Thymus (tissue), 11 donors: ENCODE measurements at regions not wholly inside any gene's neighbourhood (a gene's known extent, or its start where the extent isn't known, plus 50 kb on each side); places are given as distances from the start of the nearest gene placed in this dataset.

Source experiments
- DNase-seq, 9 donors: peaks; one replicate each; pipeline ENCODE4 v3.0.0-alpha.2; 2013; ENCODE audit warnings: low spot score in 9 of 9, low read depth in 6 of 9, missing footprints in 1 of 9
- H3K27ac ChIP-seq, 2 donors: one replicate each; pipeline ENCODE4 v1.5.1; 2013; ENCODE audit warnings: control low read depth in 1 of 2, low read depth in 1 of 2, low read length in 1 of 2, mild to moderate bottlenecking in 1 of 2, moderate library complexity in 1 of 2
- H3K27me3 ChIP-seq, 2 donors: one replicate each; pipeline ENCODE4 v1.5.1; 2013; ENCODE audit warnings: low read length in 1 of 2; ENCODE audit not compliant: control insufficient read depth in 2 of 2, insufficient read depth in 1 of 2
- H3K36me3 ChIP-seq, 2 donors: one replicate each; pipeline ENCODE4 v1.5.1; 2013; ENCODE audit warnings: low read length in 1 of 2, mild to moderate bottlenecking in 1 of 2, moderate library complexity in 1 of 2; ENCODE audit not compliant: control insufficient read depth in 2 of 2, insufficient read depth in 2 of 2
- H3K4me1 ChIP-seq, 2 donors: one replicate each; pipeline ENCODE4 v1.5.1; 2013; ENCODE audit warnings: low read length in 2 of 2; ENCODE audit not compliant: control insufficient read depth in 2 of 2, insufficient read depth in 2 of 2
- H3K4me3 ChIP-seq, 2 donors: one replicate each; pipeline ENCODE4 v1.5.1; 2013; ENCODE audit warnings: low read length in 2 of 2, control low read depth in 1 of 2, mild to moderate bottlenecking in 1 of 2
- H3K9me3 ChIP-seq, 2 donors: one replicate each; pipeline ENCODE4 v1.5.1; 2013; ENCODE audit warnings: low read length in 1 of 2, mild to moderate bottlenecking in 1 of 2; ENCODE audit not compliant: control insufficient read depth in 2 of 2, insufficient read depth in 1 of 2
- WGBS: extraction: QIAGEN DNeasy Blood & Tissue Kit; methylation state at CpG from one replicate; pipeline ENCODE4 v1.1.7; 2013; 5-methylcytosine and 5-hydroxymethylcytosine counted together
- donor health status: healthy.

GRCh38 chr7:46549892-46550639 lies 629.0 kb upstream of the IGFBP3 start:
- H3K27ac ChIP-seq = no peak overlapping the region
- H3K27me3 ChIP-seq = no peaks in the 10 kb centered on the region
- WGBS = 87% methylated on average over 3 of the region's 3 CpGs

DNA sequence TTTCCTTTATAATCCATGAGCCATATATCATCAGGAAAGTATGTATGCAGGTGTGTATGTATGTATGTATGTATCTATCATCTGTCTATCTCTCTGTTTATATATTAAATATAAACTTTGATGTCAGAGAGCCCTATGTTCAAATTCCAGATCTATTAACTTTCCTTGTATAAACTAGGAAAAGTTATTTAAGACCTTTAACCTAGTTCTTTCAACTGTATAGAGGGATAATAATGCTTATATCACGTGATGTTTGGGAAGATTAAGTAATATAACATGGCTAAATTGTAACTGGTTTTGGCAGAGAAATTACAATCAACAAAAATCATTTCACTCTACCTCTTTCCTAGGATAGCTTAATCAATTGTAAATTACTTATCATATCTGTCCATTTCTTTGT lies 628.3 kb upstream of the IGFBP3 start:
- H3K4me3 ChIP-seq = no peak overlapping the region
- H3K27ac ChIP-seq = no peak overlapping the region
- H3K27me3 ChIP-seq = no peaks in the 10 kb centered on the region
- no peaks in the 10 kb centered on the region for H3K9me3 ChIP-seq
- H3K36me3 ChIP-seq = no peaks in the 10 kb centered on the region
- no peak for DNase-seq
- 76% methylated on average over 1 of the region's 1 CpG for WGBS
- no peaks in the 10 kb centered on the region for H3K4me1 ChIP-seq

More at GRCh38 chr7:46549892-46550639, 629.0 kb upstream of the IGFBP3 start:
- Histone ChIP-seq H3K4me1 (no peaks in the 10 kb centered on the region), H3K9me3 (peaks cover 0 to 3% of the 10 kb centered on the region in 2 donors), H3K36me3 (no peaks in the 10 kb centered on the region), H3K4me3 (no peak overlapping the region)
- no peak for DNase-seq

DNA sequence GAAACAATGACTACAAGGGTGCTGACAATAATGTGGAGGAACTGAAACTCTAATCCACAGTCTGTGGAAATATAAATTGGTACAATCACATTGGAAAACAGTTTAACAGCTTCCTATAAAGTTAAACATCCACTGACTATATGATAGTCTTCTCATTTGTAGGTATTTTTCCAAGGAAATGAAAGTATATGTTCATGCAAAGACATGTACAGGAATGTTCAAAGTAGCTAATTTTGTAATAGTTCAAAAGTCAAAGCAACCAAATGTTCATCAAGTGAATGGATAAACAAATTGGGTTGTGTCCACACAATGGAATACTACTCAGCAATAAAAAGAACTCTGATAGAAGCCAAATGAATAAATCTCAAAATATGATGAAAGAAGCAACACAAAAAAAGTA lies 626.0 kb upstream of the IGFBP3 start:
- H3K4me3 ChIP-seq = no peak overlapping the region
- no peaks in the 10 kb centered on the region for H3K4me1 ChIP-seq
- no peaks in the 10 kb centered on the region for H3K9me3 ChIP-seq
- H3K27me3 ChIP-seq = no peaks in the 10 kb centered on the region
- DNase-seq = no peak
- no peaks in the 10 kb centered on the region for H3K36me3 ChIP-seq
- H3K27ac ChIP-seq = no peak overlapping the region

- no peak for DNase-seq
- no peak overlapping the region for H3K4me3 ChIP-seq
- no peaks in the 10 kb centered on the region for H3K4me1 ChIP-seq
- 99% methylated on average over 1 of the region's 1 CpG for WGBS
- no peaks in the 10 kb centered on the region for H3K36me3 ChIP-seq
- H3K27ac ChIP-seq = no peak overlapping the region
- no peaks in the 10 kb centered on the region for H3K9me3 ChIP-seq
- no peaks in the 10 kb centered on the region for H3K27me3 ChIP-seq
Observed at GRCh38 chr7:46545790-46546189, 624.7 kb upstream of the IGFBP3 start.

GRCh38 chr7:46544396-46545008 lies 623.4 kb upstream of the IGFBP3 start:
- DNase-seq = no peak
- Histone ChIP-seq H3K27me3 (no peaks in the 10 kb centered on the region), H3K36me3 (no peaks in the 10 kb centered on the region), H3K4me3 (no peak overlapping the region), H3K27ac (no peak overlapping the region), H3K4me1 (no peaks in the 10 kb centered on the region), H3K9me3 (no peaks in the 10 kb centered on the region)
- 68% methylated on average over 2 of the region's 2 CpGs for WGBS

DNA sequence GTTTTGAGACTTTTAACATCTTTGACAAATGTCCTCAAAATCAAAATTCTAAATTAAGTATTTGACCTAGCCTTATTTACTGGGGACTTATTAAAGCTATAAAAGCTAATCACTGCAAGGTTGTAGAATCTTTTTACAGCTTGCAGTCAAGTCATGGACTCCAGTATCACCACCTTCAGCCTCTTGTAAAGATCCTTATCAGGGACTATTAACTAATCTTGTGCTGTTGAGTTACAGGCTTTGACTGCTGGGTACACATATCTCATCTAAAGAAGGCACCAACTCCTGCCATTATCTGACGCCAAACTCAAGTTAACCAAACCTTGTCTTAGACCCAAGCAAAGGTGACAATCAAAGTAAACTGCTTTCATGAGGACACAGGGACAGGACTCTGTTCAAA lies 621.0 kb upstream of the IGFBP3 start:
- Histone ChIP-seq H3K36me3 (no peaks in the 10 kb centered on the region), H3K9me3 (peaks cover 0 to 2% of the 10 kb centered on the region in 2 donors), H3K27me3 (no peaks in the 10 kb centered on the region), H3K4me1 (no peaks in the 10 kb centered on the region), H3K4me3 (no peak overlapping the region), H3K27ac (no peak overlapping the region)
- 90% methylated on average over 1 of the region's 1 CpG for WGBS
- no peak for DNase-seq

- no peaks in the 10 kb centered on the region for H3K4me1 ChIP-seq
- no peak overlapping the region for H3K27ac ChIP-seq
- H3K9me3 ChIP-seq = peaks cover 0 to 2% of the 10 kb centered on the region in 2 donors
- H3K27me3 ChIP-seq = no peaks in the 10 kb centered on the region
- no peaks in the 10 kb centered on the region for H3K36me3 ChIP-seq
- no peak overlapping the region for H3K4me3 ChIP-seq
- WGBS = 84% methylated on average over 5 of the region's 5 CpGs
- no peak for DNase-seq
Observed at GRCh38 chr7:46539892-46540483, 618.9 kb upstream of the IGFBP3 start.

DNA sequence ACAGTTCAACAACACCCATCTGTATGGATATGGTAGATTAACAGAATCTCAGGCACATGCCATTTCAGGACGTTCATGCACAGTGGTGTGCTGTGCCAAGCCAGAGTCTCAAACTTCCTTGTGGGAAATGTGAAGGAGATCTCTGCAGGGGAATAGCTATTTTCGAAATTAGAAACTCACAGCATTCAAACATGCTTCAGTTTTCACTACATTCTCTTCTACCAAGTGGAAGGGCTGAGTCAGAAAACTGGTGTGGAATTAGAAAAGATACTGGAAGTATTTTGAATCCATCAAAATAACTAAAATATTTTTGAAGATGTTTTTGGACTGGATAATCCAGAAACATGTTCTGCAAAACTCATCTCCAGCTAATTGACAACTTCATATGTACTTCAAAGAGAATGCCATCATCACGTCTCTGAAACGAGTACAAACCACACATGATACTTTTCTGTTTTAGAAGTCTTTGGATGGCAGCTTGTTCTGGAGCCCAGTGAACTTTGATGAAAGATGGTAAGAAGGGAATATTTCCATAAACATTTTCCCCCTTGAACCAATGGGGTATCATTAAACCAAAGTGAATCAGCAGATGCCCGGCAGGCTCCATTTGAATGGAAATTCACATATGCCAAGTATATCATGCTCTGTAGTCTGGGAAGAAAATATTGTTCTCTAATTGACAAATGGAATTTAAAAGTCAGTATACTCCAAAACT lies 616.3 kb upstream of the IGFBP3 start:
- Histone ChIP-seq H3K4me3 (no peak overlapping the region), H3K4me1 (no peaks in the 10 kb centered on the region), H3K27ac (no peak overlapping the region), H3K27me3 (no peaks in the 10 kb centered on the region), H3K9me3 (peaks cover 0 to 8% of the 10 kb centered on the region in 2 donors), H3K36me3 (no peaks in the 10 kb centered on the region)
- no peak for DNase-seq
- 87% methylated on average over 5 of the region's 5 CpGs for WGBS
